Neuronal stem cell (in vitro differentiated cells): ENCODE measurements at regions not wholly inside any gene's neighbourhood (a gene's known extent, or its start where the extent isn't known, plus 50 kb on each side); places are given as distances from the start of the nearest gene placed in this dataset.

ENCODE experiments used
- DNase-seq: peaks from one replicate; pipeline ENCODE4 v3.0.0-alpha.2; 2013; ENCODE audit warnings: low spot score
- H2AFZ ChIP-seq: one replicate; pipeline ENCODE4 v1.6.1; 2013; ENCODE audit warnings: mild to moderate bottlenecking, low read length, inconsistent platforms
- H2AK5ac ChIP-seq: 2 replicates; pipeline ENCODE4 v1.6.1; 2013; ENCODE audit warnings: low read depth, mild to moderate bottlenecking, inconsistent platforms, low read length, moderate library complexity, mixed read lengths
- H2BK120ac ChIP-seq: 2 replicates; pipeline ENCODE4 v1.6.1; 2013; ENCODE audit warnings: low read depth, mild to moderate bottlenecking, inconsistent platforms, low read length, moderate library complexity, mixed read lengths
- H2BK12ac ChIP-seq: one replicate; pipeline ENCODE4 v1.6.1; 2013; ENCODE audit warnings: low read length, inconsistent platforms
- H2BK15ac ChIP-seq: 2 replicates; pipeline ENCODE4 v1.6.1; 2013; ENCODE audit warnings: mild to moderate bottlenecking, low read length, inconsistent platforms, mixed read lengths
- H2BK5ac ChIP-seq: one replicate; pipeline ENCODE4 v1.6.1; 2013; ENCODE audit warnings: inconsistent platforms, mild to moderate bottlenecking, low read length, moderate library complexity
- H3K14ac ChIP-seq: one replicate; pipeline ENCODE4 v1.6.1; 2013; ENCODE audit warnings: low read length, inconsistent platforms
- H3K18ac ChIP-seq: 2 replicates; pipeline ENCODE4 v1.6.1; 2013; ENCODE audit warnings: low read length, inconsistent platforms
- H3K23ac ChIP-seq: 2 replicates; pipeline ENCODE4 v1.6.1; 2013; ENCODE audit warnings: low read depth, mild to moderate bottlenecking, mixed read lengths, low read length, inconsistent platforms; ENCODE audit not compliant: poor library complexity
- H3K27ac ChIP-seq: replicated peaks from 3 replicates; pipeline ENCODE4 v1.5.1; 2013; ENCODE audit warnings: low read length, inconsistent platforms
- H3K27me3 ChIP-seq, 3 experiments: 2 replicates each; pipeline ENCODE4 v1.6.1; 2013; ENCODE audit warnings: low read length in 3 of 3, mild to moderate bottlenecking in 2 of 3, inconsistent platforms in 1 of 3, low read depth in 1 of 3, mixed read lengths in 1 of 3, moderate library complexity in 1 of 3; ENCODE audit not compliant: control insufficient read depth in 3 of 3, insufficient read depth in 3 of 3
- H3K36me3 ChIP-seq, 2 donors: replicated peaks in 1 of 2; 2 replicates each; pipeline ENCODE4 v1.6.1; 2013; ENCODE audit warnings: low read length in 2 of 2; ENCODE audit not compliant: control insufficient read depth in 2 of 2, insufficient read depth in 2 of 2
- H3K4ac ChIP-seq: 2 replicates; pipeline ENCODE4 v1.6.1; 2013; ENCODE audit warnings: inconsistent platforms, mild to moderate bottlenecking, low read length, moderate library complexity
- H3K4me1 ChIP-seq, 2 donors: 1 replicate in 1 of 2; 2 replicates in 1 of 2; pipeline ENCODE4 v1.6.1; 2013; ENCODE audit warnings: low read length in 2 of 2, low read depth in 1 of 2; ENCODE audit not compliant: control insufficient read depth in 2 of 2, insufficient read depth in 1 of 2
- H3K4me2 ChIP-seq: one replicate; pipeline ENCODE4 v1.6.1; 2013; ENCODE audit warnings: mild to moderate bottlenecking, low read length, inconsistent platforms; ENCODE audit not compliant: insufficient read depth, poor library complexity, severe bottlenecking
- H3K4me3 ChIP-seq, 2 donors: 2 replicates each; pipeline ENCODE4 v1.5.1; 2013; ENCODE audit warnings: low read length in 2 of 2, mild to moderate bottlenecking in 2 of 2, inconsistent platforms in 1 of 2, moderate library complexity in 1 of 2
- H3K79me1 ChIP-seq: one replicate; pipeline ENCODE4 v1.6.1; 2013; ENCODE audit warnings: low read depth, mild to moderate bottlenecking, inconsistent platforms, low read length, moderate library complexity
- H3K9ac ChIP-seq: one replicate; pipeline ENCODE4 v1.6.1; 2013; ENCODE audit warnings: mild to moderate bottlenecking, low read depth, low read length, inconsistent platforms; ENCODE audit not compliant: poor library complexity
- H3K9me3 ChIP-seq, 2 donors: replicated peaks in 1 of 2; 2 replicates each; pipeline versions ENCODE3 to v1.6.1; 2013; ENCODE audit warnings: low read length in 2 of 2, mild to moderate bottlenecking in 2 of 2, inconsistent platforms in 1 of 2, low read depth in 1 of 2, mixed read lengths in 1 of 2, moderate library complexity in 1 of 2; ENCODE audit not compliant: control insufficient read depth in 2 of 2, insufficient read depth in 1 of 2
- H4K8ac ChIP-seq: one replicate; pipeline ENCODE4 v1.6.1; 2013; ENCODE audit warnings: low read depth, mild to moderate bottlenecking, inconsistent platforms, low read length, moderate library complexity
- H4K91ac ChIP-seq: one replicate; pipeline ENCODE4 v1.6.1; 2013; ENCODE audit warnings: low read length, low read depth, mild to moderate bottlenecking, inconsistent platforms; ENCODE audit not compliant: poor library complexity
- WGBS, 2 donors: extraction: QIAGEN DNeasy Blood & Tissue Kit; methylation state at CpG; one replicate each; pipeline ENCODE4 v1.1.7; 2013; ENCODE audit warnings: missing lambda C conversion rate in 2 of 2, mixed read lengths in 1 of 2; ENCODE audit not compliant: insufficient read length in 2 of 2, insufficient replicate concordance in 1 of 2; ENCODE audit errors: extremely low coverage in 2 of 2; 5-methylcytosine and 5-hydroxymethylcytosine counted together

DNA sequence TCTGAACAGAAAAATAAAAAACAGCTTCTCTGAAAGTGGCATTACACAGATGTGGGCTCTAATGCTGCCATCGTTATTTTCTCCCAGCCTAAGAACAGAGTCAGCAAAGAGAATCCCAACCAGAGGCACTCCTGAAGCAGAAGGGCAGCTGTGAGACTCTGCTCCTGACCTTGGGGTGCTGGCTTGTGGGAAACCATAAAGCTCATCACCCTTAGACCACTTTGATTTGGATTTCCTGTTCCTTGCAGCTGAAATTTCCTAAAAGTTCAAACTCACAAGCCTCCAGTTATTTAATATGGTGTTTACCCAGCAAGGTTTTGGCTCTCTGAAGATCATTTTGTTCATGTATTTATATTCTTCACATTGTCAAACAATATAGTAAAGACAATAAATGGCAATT lies 814.8 kb downstream of the TNS3 start:
- Histone ChIP-seq H2BK5ac (no peak overlapping the region), H3K18ac (no peak overlapping the region), H2AK5ac (no peak overlapping the region), H3K27ac (no peak overlapping the region), H2BK15ac (no peak overlapping the region), H3K9me3 (peaks cover 0 to 2% of the 10 kb centered on the region in 2 donors), H3K23ac (no peak overlapping the region), H3K27me3 (no peaks in the 10 kb centered on the region), H3K36me3 (peaks cover 0 to 1% of the 10 kb centered on the region in 2 donors), H3K79me1 (no peaks in the 10 kb centered on the region), H3K4me2 (no peak overlapping the region), H4K91ac (no peak overlapping the region), H3K4me3 (no peak overlapping the region), H3K4me1 (no peaks in the 10 kb centered on the region), H3K14ac (no peak overlapping the region), H3K9ac (no peak overlapping the region), H3K4ac (no peak overlapping the region), H2BK12ac (no peak overlapping the region), H2AFZ (no peak overlapping the region), H2BK120ac (no peak overlapping the region), H4K8ac (no peak overlapping the region)
- WGBS, 2 donors, result no CpG with 5 or more reads among the region's 1 CpG
- no peak for DNase-seq

DNA sequence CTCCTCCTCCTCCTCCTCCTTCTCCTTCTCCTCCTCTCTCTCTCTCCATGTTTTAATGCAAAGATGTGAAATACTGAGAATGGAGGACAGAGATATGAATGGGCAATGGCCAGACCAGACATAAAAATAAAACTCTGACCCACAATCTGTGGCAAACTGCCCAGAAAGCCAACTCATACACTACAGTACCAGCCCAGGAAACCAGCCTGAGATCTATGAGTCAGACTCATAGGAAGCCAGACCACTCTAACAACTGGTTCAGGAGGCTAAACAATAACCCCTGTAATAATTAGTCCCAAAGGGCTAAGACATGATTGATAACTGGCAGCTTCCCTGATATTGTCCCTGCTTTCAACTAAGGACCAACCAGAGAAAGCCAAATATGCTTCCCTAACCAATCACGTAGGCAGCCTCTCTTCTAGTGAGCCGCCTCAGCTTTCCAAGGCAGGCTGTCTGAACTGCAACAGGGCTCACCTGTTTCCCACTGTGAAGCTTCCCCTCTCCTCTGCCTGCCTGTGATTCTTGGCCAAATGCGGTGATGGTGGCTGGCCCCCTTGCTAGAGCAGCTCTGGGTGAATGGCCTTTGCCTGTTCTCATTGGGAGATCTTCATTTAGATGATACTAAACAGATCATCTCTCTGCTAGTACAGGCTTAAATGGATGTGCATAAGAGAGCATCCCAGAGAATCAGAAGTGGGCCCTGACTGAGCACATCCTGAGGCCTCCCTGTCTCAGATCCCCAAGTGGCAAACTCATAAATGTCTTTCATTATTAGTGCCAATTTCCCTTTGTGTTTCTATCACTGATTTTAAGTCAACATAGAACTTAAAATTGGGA lies 817.6 kb downstream of the TNS3 start:
- Histone ChIP-seq H3K36me3 (peaks cover 0 to 1% of the 10 kb centered on the region in 2 donors), H3K9me3 (peaks cover 0 to 2% of the 10 kb centered on the region in 2 donors), H3K4ac (no peak overlapping the region), H3K27ac (no peak overlapping the region), H2BK5ac (no peak overlapping the region), H2AK5ac (no peak overlapping the region), H3K27me3 (no peaks in the 10 kb centered on the region), H3K9ac (no peak overlapping the region), H4K8ac (no peak overlapping the region), H3K4me1 (no peaks in the 10 kb centered on the region), H3K79me1 (no peaks in the 10 kb centered on the region), H2BK12ac (no peak overlapping the region), H2BK120ac (no peak overlapping the region), H3K4me3 (no peak overlapping the region), H3K4me2 (no peak overlapping the region), H3K14ac (no peak overlapping the region), H2AFZ (no peak overlapping the region), H4K91ac (no peak overlapping the region), H3K23ac (no peak overlapping the region), H3K18ac (peak overlapping the region; percentile 24), H2BK15ac (no peak overlapping the region)
- DNase-seq, result no peak
- no CpG with 5 or more reads among the region's 3 CpGs for WGBS, 2 donors

DNA sequence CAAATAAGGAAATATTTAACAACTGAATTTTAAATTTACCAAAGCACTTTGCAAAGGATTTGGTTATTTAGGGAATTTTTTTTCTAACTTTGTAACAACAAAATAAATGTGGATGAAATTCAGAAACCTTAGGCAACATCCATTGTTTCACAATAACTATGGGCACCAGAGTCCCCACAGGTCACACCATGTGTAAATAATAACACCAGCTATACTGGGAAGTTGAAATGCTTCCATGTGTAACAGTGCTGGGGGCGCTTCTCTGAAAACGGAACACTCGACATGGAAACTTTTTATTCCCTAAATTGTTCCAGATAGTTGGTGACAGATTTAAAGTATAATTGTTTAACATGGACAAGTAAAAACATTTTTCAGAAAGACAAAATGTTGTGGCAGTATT lies 818.6 kb downstream of the TNS3 start:
- H4K91ac ChIP-seq, result no peak overlapping the region
- no peaks in the 10 kb centered on the region for H3K79me1 ChIP-seq
- no CpG with 5 or more reads among the region's 3 CpGs for WGBS, 2 donors

DNA sequence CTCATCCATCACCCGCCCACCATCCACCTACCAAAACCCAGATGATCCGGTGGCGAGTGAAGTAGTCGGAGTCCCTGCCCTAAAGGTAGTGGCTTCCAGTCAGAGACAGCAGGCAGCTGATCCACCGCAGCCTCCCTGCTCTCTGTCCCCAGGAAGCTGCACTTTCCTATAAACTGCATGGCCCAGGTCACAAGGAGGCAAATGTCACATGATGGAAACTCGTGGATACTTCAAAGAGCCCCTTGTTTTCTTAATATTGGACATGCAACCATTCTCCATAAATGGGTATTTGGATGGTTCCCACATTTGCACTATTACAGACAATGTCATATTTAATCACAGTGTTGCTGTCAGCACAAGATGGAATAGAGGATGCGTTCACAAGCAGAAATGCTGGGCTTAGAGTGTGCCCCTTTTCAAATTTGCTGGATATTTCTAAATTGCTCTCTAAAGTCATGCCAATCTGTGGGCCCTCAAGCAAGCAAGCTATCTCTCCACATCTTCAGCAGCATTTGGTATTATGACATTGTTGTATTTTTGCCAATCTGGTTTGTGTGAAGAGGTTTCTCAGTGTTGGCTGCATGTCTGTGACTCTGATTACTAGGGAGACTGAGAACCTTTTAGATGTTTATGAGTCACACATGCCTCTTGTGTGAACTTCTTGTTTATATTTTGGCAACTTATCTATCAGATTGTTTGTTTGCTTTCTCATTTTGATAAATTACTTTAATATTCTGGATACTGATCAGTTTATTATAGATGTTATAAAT lies 822.0 kb downstream of the TNS3 start:
- no peak overlapping the region for H3K27ac ChIP-seq
- H3K9me3 ChIP-seq, result no peaks in the 10 kb centered on the region
- H2BK15ac ChIP-seq, result no peak overlapping the region
- no peak overlapping the region for H2BK12ac ChIP-seq
- no peak overlapping the region for H2BK120ac ChIP-seq
- H3K18ac ChIP-seq, result no peak overlapping the region
- WGBS, 2 donors, result no CpG with 5 or more reads among the region's 7 CpGs
- H2AFZ ChIP-seq, result no peak overlapping the region
- H3K14ac ChIP-seq, result no peak overlapping the region
- no peaks in the 10 kb centered on the region for H3K27me3 ChIP-seq
- DNase-seq, result no peak
- no peak overlapping the region for H3K4me3 ChIP-seq
- no peaks in the 10 kb centered on the region for H3K79me1 ChIP-seq
- no peak overlapping the region for H2BK5ac ChIP-seq
- no peaks in the 10 kb centered on the region for H3K36me3 ChIP-seq
- no peak overlapping the region for H4K91ac ChIP-seq
- no peaks in the 10 kb centered on the region for H3K4me1 ChIP-seq
- H4K8ac ChIP-seq, result no peak overlapping the region
- no peak overlapping the region for H3K9ac ChIP-seq
- no peak overlapping the region for H3K23ac ChIP-seq
- H2AK5ac ChIP-seq, result no peak overlapping the region
- no peak overlapping the region for H3K4me2 ChIP-seq
- no peak overlapping the region for H3K4ac ChIP-seq

More for the DNA sequence above, 818.6 kb downstream of the TNS3 start:
- H3K14ac ChIP-seq, result no peak overlapping the region
- H3K4ac ChIP-seq, result no peak overlapping the region
- no peak overlapping the region for H3K9ac ChIP-seq
- H3K27ac ChIP-seq, result no peak overlapping the region
- DNase-seq, result no peak
- no peak overlapping the region for H2BK15ac ChIP-seq
- no peak overlapping the region for H3K18ac ChIP-seq
- H2BK12ac ChIP-seq, result no peak overlapping the region
- no peaks in the 10 kb centered on the region for H3K4me1 ChIP-seq
- H2BK5ac ChIP-seq, result no peak overlapping the region
- H3K4me2 ChIP-seq, result no peak overlapping the region
- H2BK120ac ChIP-seq, result no peak overlapping the region
- H3K23ac ChIP-seq, result no peak overlapping the region
- H3K4me3 ChIP-seq, result no peak overlapping the region
- peaks cover 0 to under 1% of the 10 kb centered on the region in 2 donors for H3K9me3 ChIP-seq
- H3K27me3 ChIP-seq, result no peaks in the 10 kb centered on the region
- no peak overlapping the region for H2AFZ ChIP-seq
- no peak overlapping the region for H2AK5ac ChIP-seq
- peaks cover 0 to under 1% of the 10 kb centered on the region in 2 donors for H3K36me3 ChIP-seq
- H4K8ac ChIP-seq, result no peak overlapping the region
